C4-2B (cell line): ENCODE measurements at regions not wholly inside any gene's neighbourhood (a gene's known extent, or its start where the extent isn't known, plus 50 kb on each side); places are given as distances from the start of the nearest gene placed in this dataset.
A peak's percentile ranks its signal among the peaks of the same experiment; 100 is the strongest.

Experiments
- CTCF ChIP-seq: fragments of 450-650 bp; conservative IDR thresholded peaks from 2 replicates; pipeline ENCODE4 v1.5.1; 2017; ENCODE audit warnings: mild to moderate bottlenecking
- ZFX ChIP-seq: fragments of 450-650 bp; IDR thresholded peaks from 2 replicates; pipeline ENCODE4 v1.6.1; 2017

- peak; percentile 92 for TF ChIP-seq CTCF
- no peak for TF ChIP-seq ZFX
Observed at GRCh38 chr11:134725716-134726639, 313.9 kb upstream of the B3GAT1 start.
